SK-N-SH (cell line): ENCODE measurements at regions not wholly inside any gene's neighbourhood (a gene's known extent, or its start where the extent isn't known, plus 50 kb on each side); places are given as distances from the start of the nearest gene placed in this dataset.

ENCODE experiments used
- EP300 ChIP-seq, 2 experiments: IDR thresholded peaks; 2 replicates each; pipeline versions ENCODE4 v1.4.0 to v1.6.1; 2012; ENCODE audit warnings: borderline replicate concordance in 1 of 2, low read depth in 1 of 2, low read length in 1 of 2
- EZH2phosphoT487 ChIP-seq: fragments of 200-600 bp; sonication (generic); IDR thresholded peaks from 2 replicates; pipeline ENCODE4 v1.6.1; 2017; ENCODE audit warnings: low read depth, mixed run types, mild to moderate bottlenecking, antibody characterized with exemption, moderate library complexity, borderline replicate concordance
- POLR2AphosphoS5 ChIP-seq: IDR thresholded peaks from 2 replicates; pipeline ENCODE4 v1.6.1; 2012; ENCODE audit warnings: low read depth, low read length
- RFX5 ChIP-seq: IDR thresholded peaks from 2 replicates; pipeline ENCODE4 v1.6.1; 2012; ENCODE audit warnings: mild to moderate bottlenecking, improper control_type of control experiment, low read length
- TEAD4 ChIP-seq: IDR thresholded peaks from 2 replicates; pipeline ENCODE4 v1.4.0; 2012; ENCODE audit warnings: mild to moderate bottlenecking, borderline replicate concordance; ENCODE audit not compliant: insufficient read depth
- YY1 ChIP-seq: IDR thresholded peaks from 2 replicates; pipeline ENCODE4 v1.4.0; 2012; ENCODE audit warnings: low read depth, mild to moderate bottlenecking
- TF ChIP-seq, protein P1 (sequence below): fragments of 200-600 bp; sonication (generic); IDR thresholded peaks from 2 replicates; pipeline ENCODE4 v1.6.1; 2017; ENCODE audit warnings: antibody characterized with exemption, mild to moderate bottlenecking, moderate library complexity
- TF ChIP-seq, protein P2 (sequence below): IDR thresholded peaks from 2 replicates; pipeline ENCODE4; 2012
- TF ChIP-seq, protein P3 (sequence below): IDR thresholded peaks from 2 replicates; pipeline ENCODE4 v1.6.1; 2012; ENCODE audit warnings: mild to moderate bottlenecking, low read depth, low read length, moderate library complexity
- TF ChIP-seq, protein P4 (sequence below): IDR thresholded peaks from 2 replicates; pipeline ENCODE4 v1.4.0; 2012; ENCODE audit warnings: low read depth
- TF ChIP-seq, protein P5 (sequence below): IDR thresholded peaks from 2 replicates; pipeline ENCODE4 v1.4.0; 2012; ENCODE audit warnings: low read depth, borderline replicate concordance

DNA sequence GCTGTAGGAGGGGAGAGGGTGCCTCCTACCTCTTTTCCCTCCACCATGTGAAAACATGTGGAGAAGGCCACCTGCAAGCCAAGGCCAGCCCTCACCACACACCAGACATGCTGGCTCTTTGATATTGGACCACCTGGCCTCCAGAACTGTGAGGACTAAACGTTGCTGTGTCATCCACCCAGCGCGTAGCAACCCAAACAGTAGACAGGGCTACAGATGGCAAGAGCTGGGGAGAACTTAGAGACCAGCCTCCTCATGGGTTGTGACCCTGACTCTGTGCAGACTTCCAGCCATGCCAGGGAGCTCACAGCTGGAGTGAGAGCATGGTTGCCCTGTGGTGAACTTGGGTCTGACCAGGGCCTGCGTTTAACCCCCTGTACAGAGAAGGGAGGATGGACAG, 195.9 kb upstream of the CST7 start:
- TF ChIP-seq, protein P1, sequence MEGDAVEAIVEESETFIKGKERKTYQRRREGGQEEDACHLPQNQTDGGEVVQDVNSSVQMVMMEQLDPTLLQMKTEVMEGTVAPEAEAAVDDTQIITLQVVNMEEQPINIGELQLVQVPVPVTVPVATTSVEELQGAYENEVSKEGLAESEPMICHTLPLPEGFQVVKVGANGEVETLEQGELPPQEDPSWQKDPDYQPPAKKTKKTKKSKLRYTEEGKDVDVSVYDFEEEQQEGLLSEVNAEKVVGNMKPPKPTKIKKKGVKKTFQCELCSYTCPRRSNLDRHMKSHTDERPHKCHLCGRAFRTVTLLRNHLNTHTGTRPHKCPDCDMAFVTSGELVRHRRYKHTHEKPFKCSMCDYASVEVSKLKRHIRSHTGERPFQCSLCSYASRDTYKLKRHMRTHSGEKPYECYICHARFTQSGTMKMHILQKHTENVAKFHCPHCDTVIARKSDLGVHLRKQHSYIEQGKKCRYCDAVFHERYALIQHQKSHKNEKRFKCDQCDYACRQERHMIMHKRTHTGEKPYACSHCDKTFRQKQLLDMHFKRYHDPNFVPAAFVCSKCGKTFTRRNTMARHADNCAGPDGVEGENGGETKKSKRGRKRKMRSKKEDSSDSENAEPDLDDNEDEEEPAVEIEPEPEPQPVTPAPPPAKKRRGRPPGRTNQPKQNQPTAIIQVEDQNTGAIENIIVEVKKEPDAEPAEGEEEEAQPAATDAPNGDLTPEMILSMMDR, result no peak
- TF ChIP-seq RFX5 (no peak), YY1 (no peak), POLR2AphosphoS5 (no peak), EZH2phosphoT487 (no peak), TEAD4 (no peak), EP300 (IDR thresholded peaks at IDR 0.05; ENCODE audit: borderline replicate concordance in 1 of 2, low read depth in 1 of 2, low read length in 1 of 2) (no peak)
- TF ChIP-seq, protein P2, sequence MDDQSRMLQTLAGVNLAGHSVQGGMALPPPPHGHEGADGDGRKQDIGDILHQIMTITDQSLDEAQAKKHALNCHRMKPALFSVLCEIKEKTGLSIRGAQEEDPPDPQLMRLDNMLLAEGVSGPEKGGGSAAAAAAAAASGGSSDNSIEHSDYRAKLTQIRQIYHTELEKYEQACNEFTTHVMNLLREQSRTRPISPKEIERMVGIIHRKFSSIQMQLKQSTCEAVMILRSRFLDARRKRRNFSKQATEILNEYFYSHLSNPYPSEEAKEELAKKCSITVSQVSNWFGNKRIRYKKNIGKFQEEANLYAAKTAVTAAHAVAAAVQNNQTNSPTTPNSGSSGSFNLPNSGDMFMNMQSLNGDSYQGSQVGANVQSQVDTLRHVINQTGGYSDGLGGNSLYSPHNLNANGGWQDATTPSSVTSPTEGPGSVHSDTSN, result no peak
- TF ChIP-seq, protein P3, sequence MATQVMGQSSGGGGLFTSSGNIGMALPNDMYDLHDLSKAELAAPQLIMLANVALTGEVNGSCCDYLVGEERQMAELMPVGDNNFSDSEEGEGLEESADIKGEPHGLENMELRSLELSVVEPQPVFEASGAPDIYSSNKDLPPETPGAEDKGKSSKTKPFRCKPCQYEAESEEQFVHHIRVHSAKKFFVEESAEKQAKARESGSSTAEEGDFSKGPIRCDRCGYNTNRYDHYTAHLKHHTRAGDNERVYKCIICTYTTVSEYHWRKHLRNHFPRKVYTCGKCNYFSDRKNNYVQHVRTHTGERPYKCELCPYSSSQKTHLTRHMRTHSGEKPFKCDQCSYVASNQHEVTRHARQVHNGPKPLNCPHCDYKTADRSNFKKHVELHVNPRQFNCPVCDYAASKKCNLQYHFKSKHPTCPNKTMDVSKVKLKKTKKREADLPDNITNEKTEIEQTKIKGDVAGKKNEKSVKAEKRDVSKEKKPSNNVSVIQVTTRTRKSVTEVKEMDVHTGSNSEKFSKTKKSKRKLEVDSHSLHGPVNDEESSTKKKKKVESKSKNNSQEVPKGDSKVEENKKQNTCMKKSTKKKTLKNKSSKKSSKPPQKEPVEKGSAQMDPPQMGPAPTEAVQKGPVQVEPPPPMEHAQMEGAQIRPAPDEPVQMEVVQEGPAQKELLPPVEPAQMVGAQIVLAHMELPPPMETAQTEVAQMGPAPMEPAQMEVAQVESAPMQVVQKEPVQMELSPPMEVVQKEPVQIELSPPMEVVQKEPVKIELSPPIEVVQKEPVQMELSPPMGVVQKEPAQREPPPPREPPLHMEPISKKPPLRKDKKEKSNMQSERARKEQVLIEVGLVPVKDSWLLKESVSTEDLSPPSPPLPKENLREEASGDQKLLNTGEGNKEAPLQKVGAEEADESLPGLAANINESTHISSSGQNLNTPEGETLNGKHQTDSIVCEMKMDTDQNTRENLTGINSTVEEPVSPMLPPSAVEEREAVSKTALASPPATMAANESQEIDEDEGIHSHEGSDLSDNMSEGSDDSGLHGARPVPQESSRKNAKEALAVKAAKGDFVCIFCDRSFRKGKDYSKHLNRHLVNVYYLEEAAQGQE, result no peak
- TF ChIP-seq, protein P4, sequence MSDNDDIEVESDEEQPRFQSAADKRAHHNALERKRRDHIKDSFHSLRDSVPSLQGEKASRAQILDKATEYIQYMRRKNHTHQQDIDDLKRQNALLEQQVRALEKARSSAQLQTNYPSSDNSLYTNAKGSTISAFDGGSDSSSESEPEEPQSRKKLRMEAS, result no peak
- TF ChIP-seq, protein P5, sequence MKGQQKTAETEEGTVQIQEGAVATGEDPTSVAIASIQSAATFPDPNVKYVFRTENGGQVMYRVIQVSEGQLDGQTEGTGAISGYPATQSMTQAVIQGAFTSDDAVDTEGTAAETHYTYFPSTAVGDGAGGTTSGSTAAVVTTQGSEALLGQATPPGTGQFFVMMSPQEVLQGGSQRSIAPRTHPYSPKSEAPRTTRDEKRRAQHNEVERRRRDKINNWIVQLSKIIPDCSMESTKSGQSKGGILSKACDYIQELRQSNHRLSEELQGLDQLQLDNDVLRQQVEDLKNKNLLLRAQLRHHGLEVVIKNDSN, result no peak
